ENCODE measurements at regions not wholly inside any gene's neighbourhood (a gene's known extent, or its start where the extent isn't known, plus 50 kb on each side); places are given as distances from the start of the nearest gene placed in this dataset.

DNA sequence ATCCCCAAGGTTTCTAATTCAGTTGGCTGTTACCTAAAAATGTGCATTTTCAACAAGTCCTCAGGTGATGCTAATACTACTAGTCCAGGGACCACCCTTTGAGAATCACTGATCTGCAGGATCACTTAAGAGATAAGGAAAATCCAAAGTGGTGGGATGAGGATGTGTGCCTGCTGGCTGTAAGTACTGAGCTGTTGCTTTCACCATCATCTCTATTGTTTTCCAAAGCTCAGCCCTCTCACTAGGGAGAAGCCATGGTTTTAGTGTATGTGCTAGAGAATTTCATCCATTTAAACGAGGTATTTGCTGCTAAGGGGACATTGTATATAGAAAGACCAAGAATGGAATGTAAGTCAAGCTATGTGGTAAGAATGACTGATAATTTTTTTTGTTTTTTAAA lies 202.3 kb downstream of the KIF21A start:
- DNase-seq (ENCODE audit: low read depth): no peak

DNA sequence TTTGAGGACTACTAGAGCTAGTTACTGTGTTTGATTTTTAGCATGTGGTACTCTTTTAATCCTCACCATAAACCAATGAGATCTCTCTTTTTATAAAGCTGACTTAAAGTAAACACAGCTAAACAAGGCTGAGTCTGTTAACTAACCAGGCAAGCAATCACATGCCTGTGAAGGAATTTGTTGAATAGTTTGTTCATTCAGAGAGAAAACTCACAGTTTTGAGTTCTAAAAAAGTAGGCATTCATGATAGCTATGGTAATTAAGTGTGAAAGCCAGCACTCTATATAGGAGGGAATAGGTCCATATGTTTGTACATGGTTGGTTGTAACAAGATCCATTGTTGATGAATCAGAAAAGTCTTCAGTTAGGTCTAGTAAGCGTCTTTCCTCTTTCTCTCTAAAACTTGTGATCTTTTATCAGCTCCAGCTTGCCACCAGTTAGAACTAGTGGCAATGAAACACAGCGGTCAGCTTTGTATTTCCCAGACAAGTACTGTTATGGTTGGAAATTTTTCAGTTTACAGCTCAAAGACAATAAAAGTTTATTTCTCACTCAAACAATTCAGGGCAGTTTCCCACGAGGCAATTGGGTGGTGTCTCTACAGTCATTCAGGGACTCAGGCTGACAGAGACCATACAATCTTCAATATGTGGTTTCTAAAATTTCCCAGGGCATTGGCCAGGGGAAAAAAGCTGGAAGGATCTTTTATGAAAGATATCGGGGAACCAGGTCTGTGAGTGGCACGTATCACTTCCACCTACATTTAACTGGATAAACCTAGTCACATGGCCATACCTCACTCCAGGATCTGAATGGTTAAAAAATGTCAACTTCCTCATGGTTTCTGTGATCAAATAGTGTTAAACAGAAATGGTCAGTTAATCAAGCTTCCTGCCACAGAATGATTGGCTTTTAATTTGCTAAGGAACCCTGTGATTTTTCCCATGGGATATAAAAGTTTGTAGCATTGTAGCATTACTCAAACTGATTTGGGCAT lies 203.1 kb downstream of the KIF21A start:
- DNase-seq (ENCODE audit: low read depth): no peak

DNA sequence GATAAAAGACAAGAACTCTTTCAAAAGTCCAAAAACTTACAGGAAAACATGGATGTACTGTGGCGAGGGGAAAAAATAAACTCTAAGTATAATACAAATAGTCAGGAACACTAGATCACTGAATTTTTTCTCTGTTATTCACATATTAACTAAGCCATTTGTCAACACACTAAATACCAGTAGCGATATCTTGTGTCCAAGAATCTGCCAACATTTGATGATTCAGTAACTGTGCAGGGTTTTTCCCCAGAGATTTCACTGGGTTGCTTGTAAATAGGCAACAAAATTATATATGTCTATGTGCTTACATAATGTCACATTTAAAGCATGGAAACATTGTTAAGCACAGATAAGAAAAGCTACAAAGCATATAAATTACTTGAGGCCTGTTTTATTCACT lies 205.9 kb downstream of the KIF21A start:
- DNase-seq (ENCODE audit: low read depth): no peak

DNA sequence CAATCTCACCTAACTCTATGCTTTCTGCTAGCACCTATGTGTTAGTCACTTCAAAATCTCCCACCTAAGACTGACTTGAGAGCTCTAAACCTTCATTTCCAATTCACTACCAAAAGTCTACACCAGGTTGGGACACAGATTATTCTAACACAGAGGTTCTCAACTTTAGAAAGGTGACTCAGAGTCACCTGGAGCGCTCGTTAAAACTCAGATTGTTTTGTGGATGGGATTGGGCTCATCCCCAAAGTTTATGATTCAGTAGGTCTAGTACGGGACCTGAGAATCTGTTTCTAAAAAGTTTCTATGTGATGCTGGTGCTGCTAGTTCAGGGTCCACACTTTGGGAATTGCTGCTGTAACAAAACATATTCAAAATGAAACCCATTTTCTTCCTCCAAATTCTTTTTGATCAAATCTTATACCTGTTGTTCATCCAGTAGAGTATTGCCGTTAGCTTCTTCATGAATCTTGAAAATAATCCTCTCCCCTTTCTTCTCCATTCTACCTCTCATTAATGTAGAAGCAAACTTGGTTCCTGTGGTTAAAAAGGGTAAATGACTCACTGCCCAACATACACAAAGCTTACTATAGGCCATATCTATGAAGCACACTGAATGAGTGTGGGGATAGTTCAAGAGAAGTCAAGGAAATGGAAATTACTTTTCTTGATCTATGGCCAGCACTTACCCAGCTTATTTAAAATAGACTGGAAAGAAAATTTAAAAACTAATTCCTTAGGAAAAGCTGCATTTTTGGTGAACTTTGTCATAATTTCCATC lies 206.7 kb downstream of the KIF21A start:
- no peak for DNase-seq (ENCODE audit: low read depth)

DNA sequence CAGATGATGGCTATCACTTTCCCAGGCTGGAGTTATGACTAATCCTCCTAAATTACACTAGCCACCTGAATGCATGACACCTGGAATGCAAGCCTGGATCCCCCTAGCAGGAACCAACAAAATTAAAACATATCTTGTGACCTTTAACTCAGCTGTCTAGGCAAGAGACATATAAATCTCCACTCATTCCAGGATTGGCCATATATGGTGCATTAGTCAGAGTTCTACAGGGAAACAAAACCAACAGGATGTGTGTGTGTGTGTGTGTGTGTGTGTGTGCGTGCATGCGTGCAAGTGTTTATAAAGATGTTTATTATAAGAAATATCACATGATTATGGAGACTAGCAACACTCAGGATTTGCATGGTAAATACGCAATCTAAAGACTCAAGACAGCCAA lies 212.8 kb downstream of the KIF21A start:
- no peak for DNase-seq (ENCODE audit: low read depth)

DNA sequence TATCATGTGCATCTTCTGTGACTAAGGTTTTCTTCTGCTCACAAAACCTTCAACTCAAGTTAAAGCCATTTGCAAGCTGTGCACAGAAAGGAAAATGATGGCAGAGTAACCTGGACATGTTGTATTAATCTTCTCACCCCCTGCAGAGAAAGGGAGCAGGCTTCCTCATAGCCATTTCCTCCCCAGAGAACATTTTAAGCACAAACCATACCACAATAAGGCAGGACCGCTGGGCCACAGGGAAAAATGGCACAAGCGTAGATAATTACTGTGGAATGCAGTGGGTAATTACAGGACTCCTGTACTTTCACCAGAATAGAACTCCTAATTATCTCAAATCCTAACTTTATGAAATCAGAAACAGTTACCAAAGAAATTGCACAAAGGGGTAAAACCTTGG lies 215.7 kb downstream of the KIF21A start:
- no peak for DNase-seq (ENCODE audit: low read depth)

DNA sequence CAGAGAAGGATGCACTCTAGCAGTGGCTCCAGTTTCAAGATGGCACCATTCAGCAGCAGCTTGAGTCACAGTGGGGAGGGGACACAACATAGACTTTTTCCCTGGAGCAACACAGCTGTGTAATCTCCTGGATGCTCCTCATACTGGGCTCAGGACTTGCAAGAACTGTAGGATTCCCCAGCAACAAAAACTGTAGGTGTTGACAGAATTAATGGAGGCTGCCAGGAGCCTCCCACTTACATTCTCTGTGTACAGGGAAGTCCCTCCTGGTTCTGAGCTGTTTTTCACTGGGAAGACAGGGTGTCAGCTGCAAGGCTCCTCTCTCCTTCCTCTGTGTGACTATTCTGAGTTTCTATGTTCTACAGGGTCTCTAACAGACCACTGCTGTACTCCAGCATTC lies 217.9 kb downstream of the KIF21A start:
- no peak for DNase-seq (ENCODE audit: low read depth)

DNA sequence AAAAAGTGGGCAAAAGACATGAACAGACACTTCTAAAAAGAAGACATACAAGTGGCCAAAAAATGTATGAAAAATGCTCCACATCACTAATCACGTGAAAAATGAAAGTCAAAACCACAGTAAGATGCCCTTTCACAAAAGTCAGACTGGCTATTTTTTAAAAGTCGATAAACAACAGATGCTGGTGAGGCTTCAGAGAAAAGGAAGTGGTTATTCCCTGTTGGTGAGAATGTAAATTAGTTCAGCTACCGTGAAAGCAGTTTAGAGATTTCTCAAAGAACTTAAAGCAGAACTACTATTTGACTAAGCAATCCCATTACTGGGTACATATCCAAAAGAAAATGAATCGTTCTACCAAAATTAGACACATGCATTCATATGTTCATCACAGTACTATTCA lies 237.0 kb downstream of the KIF21A start:
- no peak for DNase-seq (ENCODE audit: low read depth)

DNA sequence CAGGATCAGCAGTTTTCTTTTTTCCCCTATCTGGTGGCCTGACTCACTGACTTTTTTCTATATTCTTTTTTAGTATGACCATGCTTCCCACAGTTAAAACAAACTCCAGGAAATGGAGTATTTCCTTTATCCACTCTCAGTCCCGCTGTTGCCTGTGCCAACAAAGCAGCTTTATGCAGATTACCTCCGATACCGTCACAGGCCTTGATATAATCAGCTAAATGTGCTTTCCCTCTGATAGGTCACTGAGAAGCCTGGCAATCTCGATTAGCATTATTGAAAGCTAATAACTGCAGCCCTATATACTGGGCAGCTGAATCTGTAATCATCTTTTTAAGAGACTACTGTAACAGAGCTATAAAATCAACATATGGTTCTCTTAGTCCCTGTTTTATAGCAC lies 243.6 kb downstream of the KIF21A start:
- no peak for DNase-seq (ENCODE audit: low read depth)

DNA sequence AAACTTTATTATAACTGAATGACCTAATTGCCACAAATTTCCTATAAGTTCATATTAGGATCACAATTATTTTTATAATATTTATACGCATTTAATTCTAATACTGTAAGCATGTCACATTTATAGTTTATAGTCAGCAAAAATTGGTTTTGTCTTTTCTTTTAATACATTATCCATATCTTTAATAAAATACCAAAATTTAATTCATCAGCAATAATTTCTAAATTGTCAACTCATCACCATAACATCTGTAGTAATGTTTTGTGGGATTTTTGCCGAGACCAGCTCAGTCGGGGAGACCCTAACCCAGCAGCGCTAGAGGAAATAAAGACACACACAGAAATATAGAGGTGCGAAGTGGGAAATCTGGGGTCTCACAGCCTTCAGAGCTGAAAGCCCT lies 254.2 kb downstream of the KIF21A start:
- DNase-seq (ENCODE audit: low read depth): no peak

DNA sequence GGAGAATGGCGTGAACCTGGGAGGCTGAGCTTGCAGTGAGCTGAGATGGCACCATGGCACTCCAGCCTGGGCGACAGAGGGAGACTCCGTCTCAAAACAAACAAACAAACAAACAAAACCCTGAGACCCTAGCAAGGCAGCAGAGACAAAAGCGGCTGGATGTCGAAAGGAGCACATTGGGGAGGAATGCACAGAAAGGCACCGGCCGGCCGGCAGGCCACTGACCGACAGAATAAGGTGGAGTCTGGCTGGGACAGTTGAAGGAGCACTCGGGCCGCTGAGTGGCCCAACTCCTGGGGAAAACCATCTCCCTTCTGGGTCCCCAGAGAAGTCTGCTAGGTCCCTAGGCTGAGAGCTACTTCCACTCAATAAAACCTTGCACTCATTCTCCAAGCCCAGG lies 256.2 kb downstream of the KIF21A start:
- DNase-seq (ENCODE audit: low read depth): no peak

DNA sequence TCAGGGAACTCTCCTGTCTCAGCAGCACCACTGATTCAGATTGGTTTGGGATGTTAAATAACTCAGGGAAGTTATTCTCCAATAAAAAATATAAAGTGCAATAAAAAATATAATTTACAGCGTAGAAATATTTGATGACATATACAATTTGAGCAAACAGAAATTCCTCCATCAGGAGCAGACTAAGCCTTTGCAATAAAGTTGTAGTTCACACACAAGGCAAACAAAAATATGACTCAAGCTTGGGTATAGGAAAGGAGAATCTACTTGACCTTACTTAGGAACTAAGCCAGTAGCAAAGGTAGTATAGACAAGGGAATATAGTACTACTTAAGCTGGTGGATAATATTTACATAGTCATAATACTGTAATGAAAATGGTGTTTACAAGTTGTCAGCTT lies 264.1 kb downstream of the KIF21A start:
- DNase-seq (ENCODE audit: low read depth): no peak

DNA sequence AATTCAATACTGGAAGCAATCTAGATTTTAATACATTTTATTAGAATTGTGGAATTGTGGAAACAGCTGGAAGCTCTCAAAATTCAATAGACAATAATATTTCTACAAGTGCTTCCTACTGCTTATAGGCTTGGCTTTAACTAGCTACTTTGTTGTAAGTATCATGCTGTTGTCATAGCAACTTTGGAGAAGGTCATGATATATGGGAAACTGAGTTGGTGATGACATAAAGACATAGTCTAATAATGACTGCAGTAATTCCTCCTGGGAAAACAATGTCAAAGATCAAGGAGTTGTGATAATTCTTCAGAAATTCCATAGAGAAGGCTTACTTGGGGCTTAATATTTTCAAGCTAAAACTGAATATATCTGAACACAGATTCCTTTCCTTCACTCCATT lies 266.6 kb downstream of the KIF21A start:
- no peak for DNase-seq (ENCODE audit: low read depth)

DNA sequence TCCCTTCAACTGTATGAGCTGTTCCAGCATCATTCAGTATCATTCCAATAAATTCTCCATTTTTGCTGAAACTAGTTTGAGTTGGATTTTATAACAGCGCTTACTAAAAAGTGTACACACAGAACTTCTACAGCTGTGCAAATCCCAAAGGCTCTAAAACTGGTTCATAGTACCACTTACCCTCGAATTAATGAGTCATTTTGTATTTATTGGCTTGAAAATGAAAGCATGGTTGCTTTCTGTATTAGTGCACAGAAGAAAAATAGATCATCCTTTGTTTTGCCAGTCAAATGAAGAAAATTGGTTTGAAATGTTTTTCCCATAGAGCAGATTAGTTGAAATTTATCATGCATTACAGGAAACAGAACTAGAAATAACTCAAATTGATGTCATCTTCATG lies 268.3 kb upstream of the CPNE8 start:
- no peak for DNase-seq (ENCODE audit: low read depth)

DNA sequence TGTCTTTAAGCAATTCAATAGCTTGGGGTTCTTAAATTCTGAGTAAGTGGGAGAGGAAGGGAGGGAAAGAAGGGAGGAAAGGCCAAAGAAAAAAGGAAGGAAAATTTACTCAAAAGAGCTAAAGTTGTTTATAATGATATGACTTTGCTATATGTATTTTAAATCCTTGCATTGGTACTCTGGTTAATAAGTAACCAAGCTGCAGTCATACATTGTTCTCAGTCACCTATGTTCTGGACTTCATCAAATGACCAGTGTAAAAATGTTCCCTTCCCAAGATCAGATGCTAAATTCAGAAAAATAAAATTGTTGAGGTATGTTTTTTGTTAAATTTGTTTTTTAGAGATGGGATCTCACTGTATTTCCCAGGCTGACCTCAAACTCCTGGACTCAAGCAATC lies 259.9 kb upstream of the CPNE8 start:
- DNase-seq (ENCODE audit: low read depth): no peak

DNA sequence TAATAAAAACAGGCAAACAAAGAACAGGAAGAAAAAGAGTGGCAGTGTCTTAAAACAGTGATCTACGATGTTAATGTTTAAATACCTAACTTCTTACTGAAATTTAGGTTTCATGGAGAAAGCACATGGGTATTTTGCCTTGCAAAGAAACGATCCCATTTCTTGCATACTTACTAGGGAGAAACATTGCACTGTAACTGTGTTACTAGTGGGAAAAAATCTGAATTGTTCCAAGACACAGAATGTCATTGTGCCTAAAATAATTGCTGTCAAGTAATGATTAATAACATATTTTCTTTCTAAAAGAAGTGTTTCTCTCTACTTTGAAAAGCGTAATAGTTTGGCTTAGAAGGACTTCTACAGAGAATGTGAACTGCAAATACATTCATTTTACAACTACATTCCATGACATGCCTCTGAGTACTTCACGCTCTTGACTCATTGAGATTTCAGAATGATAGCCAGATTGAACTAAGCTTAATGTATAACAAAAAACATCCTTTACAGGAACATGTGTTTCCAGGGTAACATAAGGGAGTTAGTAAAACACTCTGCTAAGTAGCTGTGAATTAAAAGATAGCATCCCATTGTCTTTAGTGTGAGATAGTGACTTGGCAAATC lies 256.2 kb upstream of the CPNE8 start:
- no peak for DNase-seq (ENCODE audit: low read depth)

DNA sequence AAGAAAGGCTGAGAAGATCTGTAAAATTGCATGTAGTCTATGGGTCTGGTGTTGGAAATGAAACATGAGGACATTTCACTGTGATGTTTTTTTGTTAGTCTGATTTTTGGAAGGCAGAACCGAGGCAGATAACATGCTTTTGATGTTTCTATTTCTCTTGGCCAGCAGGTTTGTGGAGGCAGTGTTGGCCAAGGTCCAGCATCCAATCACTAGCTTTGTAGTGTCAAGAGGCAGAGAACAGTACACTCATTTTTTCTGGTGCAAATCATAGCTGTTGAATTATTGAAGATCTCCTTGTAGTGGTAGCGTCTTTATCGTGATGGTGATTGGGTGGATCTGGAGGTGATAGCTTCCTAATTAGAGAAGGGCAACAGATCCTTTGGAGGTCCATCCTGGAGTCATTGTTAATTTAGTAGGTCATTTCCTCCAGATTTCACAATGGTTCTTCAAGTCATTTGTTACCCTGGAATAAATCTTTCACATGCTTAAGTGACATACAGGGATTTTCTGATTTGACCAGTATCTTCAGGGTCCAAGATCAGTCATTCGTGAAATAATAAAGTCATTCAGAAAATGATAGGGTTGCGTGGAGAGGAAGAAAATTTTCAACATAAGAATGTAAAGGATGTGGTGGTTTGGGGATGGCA lies 252.4 kb upstream of the CPNE8 start:
- DNase-seq (ENCODE audit: low read depth): no peak

DNA sequence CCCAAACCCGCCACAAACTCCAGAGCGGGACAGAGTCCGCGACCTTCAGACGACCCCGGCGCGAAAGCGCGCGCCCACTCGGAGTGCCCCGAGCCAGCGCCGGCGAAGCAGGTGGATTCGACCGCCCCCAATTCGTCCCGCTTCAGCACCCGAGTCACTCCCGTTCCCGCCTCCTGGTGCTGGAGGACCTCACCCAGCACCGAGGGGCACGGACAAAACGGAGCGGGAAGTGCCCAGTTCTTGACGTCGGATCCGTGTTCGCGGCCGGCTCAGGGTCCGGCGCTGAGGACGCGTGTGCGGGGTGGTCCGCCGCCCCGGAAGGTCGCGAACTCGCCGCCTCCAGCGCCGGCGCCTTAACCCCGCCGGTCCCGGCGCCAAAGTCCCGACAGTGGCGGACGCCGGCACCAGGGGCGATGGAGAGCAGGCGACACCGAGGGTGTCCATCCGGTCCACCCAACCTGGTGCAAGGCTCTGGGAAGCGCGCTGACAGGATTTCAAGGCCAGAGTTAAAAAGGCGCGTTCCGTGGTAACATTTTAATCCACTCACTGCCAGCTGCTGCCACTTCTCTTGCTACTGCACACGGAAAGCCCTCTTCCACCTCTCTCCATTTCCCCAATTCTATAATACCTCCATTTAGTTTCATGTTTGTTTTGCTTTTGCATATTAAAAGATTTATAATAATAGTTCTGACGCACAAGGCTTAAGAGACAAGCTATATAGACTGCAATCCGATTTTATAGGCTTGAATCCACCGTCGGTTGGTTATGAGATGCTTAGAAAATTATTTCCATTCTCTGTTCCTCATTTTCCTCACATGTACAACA lies 240.0 kb upstream of the CPNE8 start:
- DNase-seq (ENCODE audit: low read depth): no peak

DNA sequence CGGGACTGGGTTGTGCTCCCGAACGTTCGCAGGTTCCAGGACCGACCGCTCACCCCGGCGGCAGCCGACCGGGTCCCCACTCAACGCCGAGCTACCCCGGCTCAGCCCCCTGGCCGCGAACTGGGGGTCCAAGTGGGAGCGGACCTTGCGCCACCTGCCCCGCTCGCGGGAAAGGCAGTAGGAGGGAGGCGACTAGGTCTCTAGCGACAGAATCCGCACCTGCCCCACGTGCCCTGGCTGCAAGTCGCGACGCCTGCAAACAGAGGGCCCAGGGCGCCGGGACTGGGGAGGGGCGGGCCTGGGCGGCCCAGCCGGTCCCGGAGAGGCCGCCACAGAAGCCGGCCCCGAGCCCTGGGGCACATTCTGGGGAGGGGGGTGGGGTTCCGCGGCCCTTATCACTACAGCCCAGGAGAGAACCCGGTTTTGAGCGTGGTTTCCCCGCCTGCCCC lies 239.2 kb upstream of the CPNE8 start:
- DNase-seq (ENCODE audit: low read depth): no peak

DNA sequence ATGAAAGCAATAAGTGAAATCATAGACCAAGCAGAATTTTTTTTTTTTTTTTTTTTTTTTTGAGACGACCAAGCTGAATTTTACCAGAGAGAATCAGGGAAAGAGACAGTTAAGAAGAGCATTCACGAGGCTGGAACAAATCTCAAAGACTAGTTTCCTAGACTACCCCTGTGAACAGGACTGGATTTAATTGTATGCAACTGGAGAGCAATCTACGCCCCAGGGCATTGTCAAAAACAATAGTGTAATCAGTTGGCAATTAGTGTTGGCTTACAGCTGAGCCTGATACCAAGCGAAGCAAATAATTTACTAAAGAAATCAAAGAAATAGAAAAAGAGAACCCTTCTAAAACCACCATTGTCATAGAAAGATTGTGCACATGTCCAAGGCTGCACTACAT lies 232.9 kb upstream of the CPNE8 start:
- no peak for DNase-seq (ENCODE audit: low read depth)

DNA sequence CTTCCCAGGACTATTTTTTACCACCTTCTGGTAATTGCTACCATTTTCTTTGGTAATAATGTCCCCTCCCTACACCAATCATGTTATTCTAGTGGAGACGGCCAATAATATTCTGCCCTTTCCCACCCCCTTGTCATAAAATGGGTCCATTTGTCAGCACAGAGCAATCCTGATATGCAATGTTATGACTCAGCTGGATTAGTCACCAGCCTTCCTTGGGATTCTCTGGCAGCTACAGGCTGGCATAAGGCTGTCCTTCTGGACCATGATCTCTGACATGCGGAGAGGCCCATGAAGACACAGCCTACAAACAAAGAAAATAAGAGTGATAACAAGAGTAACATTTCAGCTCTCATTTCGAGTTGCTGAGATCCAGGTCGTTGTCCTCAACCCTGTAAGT lies 222.0 kb upstream of the CPNE8 start:
- DNase-seq (ENCODE audit: low read depth): peak; percentile 5

Measured in GM04504 (cell line).